Astrocyte (in vitro differentiated cells and primary cell): ENCODE measurements at regions not wholly inside any gene's neighbourhood (a gene's known extent, or its start where the extent isn't known, plus 50 kb on each side); places are given as distances from the start of the nearest gene placed in this dataset.

Experiments used
- DNase-seq: peaks from one replicate; pipeline ENCODE4 v3.0.0-alpha.2; 2010; ENCODE audit warnings: low read depth
- FAIRE-seq: peaks from 2 replicates; lab custom pipeline; 2011; peaks lifted over from hg19 to GRCh38; lab: Jason Lieb, UNC
- H2AFZ ChIP-seq: 2 replicates; pipeline ENCODE4 v1.6.0; 2012; ENCODE audit warnings: low read depth, low read length, inconsistent platforms
- H3K27ac ChIP-seq: 2 replicates; pipeline ENCODE4 v1.5.1; 2011; ENCODE audit warnings: low read depth, low read length, inconsistent platforms
- H3K27me3 ChIP-seq: 2 replicates; pipeline ENCODE4 v1.6.0; 2011; ENCODE audit warnings: low read length, inconsistent platforms; ENCODE audit not compliant: insufficient read depth
- H3K36me3 ChIP-seq: 2 replicates; pipeline ENCODE4 v1.5.1; 2011; ENCODE audit warnings: low read length, inconsistent platforms; ENCODE audit not compliant: insufficient read depth
- H3K4me1 ChIP-seq: 2 replicates; pipeline ENCODE4 v1.5.1; 2011; ENCODE audit warnings: low read length, inconsistent platforms; ENCODE audit not compliant: insufficient read depth
- H3K4me2 ChIP-seq: 2 replicates; pipeline ENCODE4 v1.6.0; 2012; ENCODE audit warnings: low read length, inconsistent platforms
- H3K4me3 ChIP-seq: 2 replicates; pipeline ENCODE4 v1.5.1; 2011; ENCODE audit warnings: low read depth, mild to moderate bottlenecking, low read length, inconsistent platforms; ENCODE audit not compliant: insufficient read depth
- H3K79me2 ChIP-seq: 2 replicates; pipeline ENCODE4 v1.6.0; 2012; ENCODE audit warnings: mild to moderate bottlenecking, low read length, inconsistent platforms; ENCODE audit not compliant: insufficient read depth
- H3K9ac ChIP-seq: 2 replicates; pipeline ENCODE4 v1.6.0; 2012; ENCODE audit warnings: mild to moderate bottlenecking, low read length, inconsistent platforms
- H3K9me3 ChIP-seq: 2 replicates; pipeline ENCODE4 v1.5.1; 2012; ENCODE audit warnings: low read depth, mild to moderate bottlenecking, low read length, inconsistent platforms; ENCODE audit not compliant: insufficient read depth
- H4K20me1 ChIP-seq: 2 replicates; pipeline ENCODE4 v1.6.0; 2012; ENCODE audit warnings: low read length, inconsistent platforms; ENCODE audit not compliant: insufficient read depth
- H3K27ac Mint-ChIP-seq: one replicate; pipeline ENCODE4 v1.8.0; 2021; ENCODE audit warnings: mild to moderate bottlenecking, mixed read lengths; ENCODE audit not compliant: unreplicated experiment
- H3K27me3 Mint-ChIP-seq: one replicate; pipeline ENCODE4 v1.8.0; 2021; ENCODE audit warnings: low read depth, mixed read lengths; ENCODE audit not compliant: unreplicated experiment
- H3K36me3 Mint-ChIP-seq: one replicate; pipeline ENCODE4 v1.8.0; 2021; ENCODE audit warnings: low read depth, mixed read lengths; ENCODE audit not compliant: unreplicated experiment
- H3K4me1 Mint-ChIP-seq: one replicate; pipeline ENCODE4 v1.8.0; 2021; ENCODE audit warnings: low read depth, mixed read lengths; ENCODE audit not compliant: unreplicated experiment
- H3K4me3 Mint-ChIP-seq: one replicate; pipeline ENCODE4 v1.8.0; 2021; ENCODE audit warnings: mild to moderate bottlenecking, moderate library complexity, mixed read lengths; ENCODE audit not compliant: unreplicated experiment
- H3K9me3 Mint-ChIP-seq: one replicate; pipeline ENCODE4 v1.8.0; 2021; ENCODE audit warnings: mild to moderate bottlenecking, mixed read lengths; ENCODE audit not compliant: unreplicated experiment
- CTCF ChIP-seq: IDR thresholded peaks from 2 replicates; pipeline ENCODE4 v1.5.1; 2011; ENCODE audit warnings: low read depth, mild to moderate bottlenecking, inconsistent platforms, low read length, moderate library complexity; ENCODE audit not compliant: insufficient read depth
- EZH2 ChIP-seq: IDR thresholded peaks from 2 replicates; pipeline ENCODE4 v1.6.1; 2012; ENCODE audit warnings: mild to moderate bottlenecking, low read length, inconsistent platforms; ENCODE audit not compliant: insufficient read depth

GRCh38 chr16:26391833-26392232 lies 674.9 kb upstream of the C16orf82 start:
- no peaks in the 10 kb centered on the region for H3K4me1 ChIP-seq
- no peak overlapping the region for H3K9ac ChIP-seq
- no peaks in the 10 kb centered on the region for H3K27me3 ChIP-seq
- Mint-ChIP-seq H3K27me3 (peaks cover 6% of the 10 kb centered on the region), H3K36me3 (no peaks in the 10 kb centered on the region), H3K4me3 (no peak overlapping the region), H3K27ac (no peak overlapping the region), H3K4me1 (no peaks in the 10 kb centered on the region), H3K9me3 (peaks cover 5% of the 10 kb centered on the region)
- no peak for FAIRE-seq
- no peak overlapping the region for H3K27ac ChIP-seq
- no peaks in the 10 kb centered on the region for H3K79me2 ChIP-seq
- no peak overlapping the region for H2AFZ ChIP-seq
- no peak for TF ChIP-seq CTCF
- no peak for TF ChIP-seq EZH2
- no peaks in the 10 kb centered on the region for H3K36me3 ChIP-seq
- DNase-seq: no peak
- no peaks in the 10 kb centered on the region for H4K20me1 ChIP-seq
- H3K4me2 ChIP-seq: no peak overlapping the region
- peaks cover 2% of the 10 kb centered on the region for H3K9me3 ChIP-seq
- no peak overlapping the region for H3K4me3 ChIP-seq

GRCh38 chr16:26394409-26394808 lies 672.3 kb upstream of the C16orf82 start:
- H3K9ac ChIP-seq: no peak overlapping the region
- H3K4me1 ChIP-seq: no peaks in the 10 kb centered on the region
- no peak overlapping the region for H3K27ac ChIP-seq
- H3K4me3 ChIP-seq: no peak overlapping the region
- no peaks in the 10 kb centered on the region for H3K27me3 ChIP-seq
- Mint-ChIP-seq H3K4me1 (no peaks in the 10 kb centered on the region), H3K27ac (no peak overlapping the region), H3K36me3 (no peaks in the 10 kb centered on the region), H3K4me3 (no peak overlapping the region), H3K9me3 (peaks cover 5% of the 10 kb centered on the region), H3K27me3 (peaks cover 6% of the 10 kb centered on the region)
- H3K36me3 ChIP-seq: no peaks in the 10 kb centered on the region
- H4K20me1 ChIP-seq: no peaks in the 10 kb centered on the region
- H3K9me3 ChIP-seq: peaks cover 2% of the 10 kb centered on the region
- TF ChIP-seq CTCF (no peak), EZH2 (no peak)
- H2AFZ ChIP-seq: no peak overlapping the region
- DNase-seq (no peak), FAIRE-seq (no peak)
- H3K79me2 ChIP-seq: no peaks in the 10 kb centered on the region
- H3K4me2 ChIP-seq: no peak overlapping the region

- H3K9me3 Mint-ChIP-seq: peaks cover 5% of the 10 kb centered on the region
- H3K9me3 ChIP-seq: no peaks in the 10 kb centered on the region
- no peak for FAIRE-seq
- no peak for DNase-seq
- TF ChIP-seq CTCF (no peak), EZH2 (no peak)
- H3K36me3 Mint-ChIP-seq: no peaks in the 10 kb centered on the region
- H3K4me2 ChIP-seq: no peak overlapping the region
- no peak overlapping the region for H3K27ac Mint-ChIP-seq
- no peak overlapping the region for H3K4me3 Mint-ChIP-seq
- no peaks in the 10 kb centered on the region for H3K79me2 ChIP-seq
- H3K36me3 ChIP-seq: no peaks in the 10 kb centered on the region
- H3K4me1 Mint-ChIP-seq: no peaks in the 10 kb centered on the region
- peaks cover 6% of the 10 kb centered on the region for H3K27me3 Mint-ChIP-seq
- no peak overlapping the region for H3K4me3 ChIP-seq
- no peak overlapping the region for H3K9ac ChIP-seq
- H3K27ac ChIP-seq: no peak overlapping the region
- H3K27me3 ChIP-seq: no peaks in the 10 kb centered on the region
- no peak overlapping the region for H2AFZ ChIP-seq
- H3K4me1 ChIP-seq: no peaks in the 10 kb centered on the region
- no peaks in the 10 kb centered on the region for H4K20me1 ChIP-seq
These were observed 671.0 kb upstream of the C16orf82 start for GRCh38 chr16:26395700-26396099.
